Spinal cord (tissue), 9 donors: ENCODE measurements at regions not wholly inside any gene's neighbourhood (a gene's known extent, or its start where the extent isn't known, plus 50 kb on each side); places are given as distances from the start of the nearest gene placed in this dataset.

ENCODE experiments used
- DNase-seq, 6 donors: peaks; one replicate each; pipeline versions ENCODE4 v3.0.0 to v3.0.0-alpha.2; 2013 to 2015; ENCODE audit warnings: low spot score in 6 of 6, low read depth in 4 of 6
- H3K27ac ChIP-seq: one replicate; pipeline ENCODE4 v1.5.1; 2013; ENCODE audit warnings: low read depth, low read length, control low read depth
- H3K27me3 ChIP-seq: one replicate; pipeline ENCODE4 v1.6.1; 2013; ENCODE audit warnings: low read length; ENCODE audit not compliant: control insufficient read depth, insufficient read depth
- H3K36me3 ChIP-seq: one replicate; pipeline ENCODE4 v1.6.1; 2013; ENCODE audit warnings: low read length; ENCODE audit not compliant: control insufficient read depth, insufficient read depth
- H3K4me1 ChIP-seq: one replicate; pipeline ENCODE4 v1.6.1; 2013; ENCODE audit warnings: low read length; ENCODE audit not compliant: control insufficient read depth, insufficient read depth
- H3K4me3 ChIP-seq: one replicate; pipeline ENCODE4 v1.5.1; 2013; ENCODE audit warnings: low read depth, low read length, control low read depth
- H3K9me3 ChIP-seq: one replicate; pipeline ENCODE4 v1.6.1; 2013; ENCODE audit warnings: low read length; ENCODE audit not compliant: control insufficient read depth, insufficient read depth
- WGBS: methylation state at CpG from one replicate; pipeline ENCODE4 v1.1.5; 2013; ENCODE audit warnings: missing lambda C conversion rate; ENCODE audit not compliant: insufficient coverage; 5-methylcytosine and 5-hydroxymethylcytosine counted together
- donor health status: healthy.

GRCh38 chr14:22086131-22086530, 412.5 kb upstream of the OR4E1 start:
- no peaks in the 10 kb centered on the region for H3K36me3 ChIP-seq
- 93% methylated on average over 1 of the region's 1 CpG for WGBS
- no peak for DNase-seq
- H3K9me3 ChIP-seq = no peaks in the 10 kb centered on the region
- no peaks in the 10 kb centered on the region for H3K27me3 ChIP-seq
- no peak overlapping the region for H3K4me3 ChIP-seq
- no peaks in the 10 kb centered on the region for H3K4me1 ChIP-seq
- no peak overlapping the region for H3K27ac ChIP-seq

- DNase-seq = peak in 2 of 6 donors; percentile 68 to 80
- Histone ChIP-seq H3K4me1 (no peaks in the 10 kb centered on the region), H3K4me3 (no peak overlapping the region), H3K27me3 (no peaks in the 10 kb centered on the region), H3K36me3 (no peaks in the 10 kb centered on the region), H3K27ac (no peak overlapping the region), H3K9me3 (no peaks in the 10 kb centered on the region)
- WGBS = 90% methylated on average over 2 of the region's 6 CpGs
These were observed 411.0 kb upstream of the OR4E1 start for GRCh38 chr14:22084393-22085281.

- H3K36me3 ChIP-seq = no peaks in the 10 kb centered on the region
- DNase-seq = no peak
- H3K27me3 ChIP-seq = no peaks in the 10 kb centered on the region
- no peak overlapping the region for H3K4me3 ChIP-seq
- no peak overlapping the region for H3K27ac ChIP-seq
- no CpG with 5 or more reads among the region's 1 CpG for WGBS
- no peaks in the 10 kb centered on the region for H3K4me1 ChIP-seq
- H3K9me3 ChIP-seq = no peaks in the 10 kb centered on the region
These were observed 407.7 kb upstream of the OR4E1 start for GRCh38 chr14:22081337-22081736.

- H3K9me3 ChIP-seq = no peaks in the 10 kb centered on the region
- WGBS = no CpG with 5 or more reads among the region's 1 CpG
- no peak overlapping the region for H3K4me3 ChIP-seq
- H3K4me1 ChIP-seq = no peaks in the 10 kb centered on the region
- no peak overlapping the region for H3K27ac ChIP-seq
- no peaks in the 10 kb centered on the region for H3K27me3 ChIP-seq
- no peak for DNase-seq
- no peaks in the 10 kb centered on the region for H3K36me3 ChIP-seq
These were observed 406.1 kb upstream of the OR4E1 start for GRCh38 chr14:22079766-22080165.

GRCh38 chr14:22073801-22074200, 400.2 kb upstream of the OR4E1 start:
- no peaks in the 10 kb centered on the region for H3K27me3 ChIP-seq
- no peak overlapping the region for H3K4me3 ChIP-seq
- H3K9me3 ChIP-seq = no peaks in the 10 kb centered on the region
- DNase-seq = no peak
- no peaks in the 10 kb centered on the region for H3K36me3 ChIP-seq
- no peak overlapping the region for H3K27ac ChIP-seq
- H3K4me1 ChIP-seq = no peaks in the 10 kb centered on the region

- H3K27ac ChIP-seq = no peak overlapping the region
These were observed 397.4 kb upstream of the OR4E1 start for GRCh38 chr14:22071006-22071405.

GRCh38 chr14:22070119-22070982, 396.7 kb upstream of the OR4E1 start:
- DNase-seq = peak in 2 of 6 donors; percentile 15 to 52
- WGBS = 29% methylated on average over 5 of the region's 12 CpGs
- no peaks in the 10 kb centered on the region for H3K36me3 ChIP-seq

More at GRCh38 chr14:22071006-22071405, 397.4 kb upstream of the OR4E1 start:
- WGBS = 77% methylated on average over 6 of the region's 12 CpGs
- no peaks in the 10 kb centered on the region for H3K27me3 ChIP-seq
- H3K4me1 ChIP-seq = no peaks in the 10 kb centered on the region
- no peak overlapping the region for H3K4me3 ChIP-seq
- no peaks in the 10 kb centered on the region for H3K36me3 ChIP-seq
- no peaks in the 10 kb centered on the region for H3K9me3 ChIP-seq
- DNase-seq = peak in 1 of 6 donors; percentile 79

GRCh38 chr14:22065347-22065746, 391.7 kb upstream of the OR4E1 start:
- Histone ChIP-seq H3K4me3 (no peak overlapping the region), H3K27ac (no peak overlapping the region), H3K36me3 (no peaks in the 10 kb centered on the region), H3K9me3 (no peaks in the 10 kb centered on the region), H3K4me1 (no peaks in the 10 kb centered on the region), H3K27me3 (no peaks in the 10 kb centered on the region)
- DNase-seq = no peak
- WGBS = no CpG with 5 or more reads among the region's 1 CpG

More at GRCh38 chr14:22070119-22070982, 396.7 kb upstream of the OR4E1 start:
- H3K27ac ChIP-seq = no peak overlapping the region
- no peaks in the 10 kb centered on the region for H3K27me3 ChIP-seq
- H3K4me1 ChIP-seq = no peaks in the 10 kb centered on the region
- H3K4me3 ChIP-seq = no peak overlapping the region
- no peaks in the 10 kb centered on the region for H3K9me3 ChIP-seq

GRCh38 chr14:22059201-22059600, 385.6 kb upstream of the OR4E1 start:
- WGBS = 100% methylated on average over 1 of the region's 4 CpGs
- no peak for DNase-seq

More at GRCh38 chr14:22059201-22059600, 385.6 kb upstream of the OR4E1 start:
- H3K4me3 ChIP-seq = no peak overlapping the region
- H3K36me3 ChIP-seq = no peaks in the 10 kb centered on the region
- no peaks in the 10 kb centered on the region for H3K4me1 ChIP-seq
- H3K27me3 ChIP-seq = no peaks in the 10 kb centered on the region
- H3K27ac ChIP-seq = no peak overlapping the region
- H3K9me3 ChIP-seq = no peaks in the 10 kb centered on the region
